ENCODE measurements at regions not wholly inside any gene's neighbourhood (a gene's known extent, or its start where the extent isn't known, plus 50 kb on each side); places are given as distances from the start of the nearest gene placed in this dataset.

DNA sequence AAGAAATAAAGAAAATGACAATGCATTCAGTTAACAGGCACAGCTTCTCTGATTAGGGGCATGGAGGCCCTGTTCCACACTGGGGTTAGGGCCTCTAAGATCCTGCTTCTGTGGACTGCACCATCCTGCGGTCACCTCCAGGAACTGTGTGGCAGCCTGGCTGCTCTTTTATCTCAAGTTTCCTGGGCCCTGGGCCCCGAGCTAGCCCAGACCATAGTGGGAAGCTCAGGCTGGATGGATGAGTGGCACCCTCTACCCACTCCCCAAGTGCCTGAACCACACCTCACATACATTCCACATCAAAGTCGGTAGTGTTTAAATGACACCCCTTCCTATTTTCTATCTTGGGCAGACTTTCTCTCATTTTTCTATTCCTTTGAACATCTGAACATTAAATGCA is 461.5 kb upstream of the MKI67 start:
- H3K27ac ChIP-seq, result no peak overlapping the region
- Mint-ChIP-seq H3K36me3 (no peaks in the 10 kb centered on the region), H3K4me1 (peaks cover 5% of the 10 kb centered on the region), H3K9me3 (no peaks in the 10 kb centered on the region), H3K27me3 (ENCODE audit: insufficient read depth, low read depth) (no peaks in the 10 kb centered on the region), H3K27ac (no peak overlapping the region), H3K4me3 (no peak overlapping the region)
- TF ChIP-seq EZH2phosphoT487 (IDR thresholded peaks at IDR 0.05) (no peak), EZH2 (IDR thresholded peaks at IDR 0.05) (no peak), CTCF (IDR thresholded peaks at IDR 0.05) (no peak)
- H3K36me3 ChIP-seq, result no peaks in the 10 kb centered on the region
- H3K9ac ChIP-seq, result no peak overlapping the region
- no peaks in the 10 kb centered on the region for H3K4me1 ChIP-seq
- H3K9me3 ChIP-seq (ENCODE audit: low read depth), result no peaks in the 10 kb centered on the region
- DNase-seq (ENCODE audit: low spot score), result no peak
- no peaks in the 10 kb centered on the region for H4K20me1 ChIP-seq (ENCODE audit: low read depth)
- H3K4me3 ChIP-seq, result no peak overlapping the region
- H2AFZ ChIP-seq (replicated peaks), result no peak overlapping the region
- no peak overlapping the region for H3K4me2 ChIP-seq
- H3K79me2 ChIP-seq (ENCODE audit: low read depth), result no peaks in the 10 kb centered on the region
- H3K27me3 ChIP-seq, result no peaks in the 10 kb centered on the region
- no peaks in the 10 kb centered on the region for H3F3A ChIP-seq (ENCODE audit: low read depth)

GRCh38 chr10:128588402-128588801 is 462.2 kb upstream of the MKI67 start:
- Histone ChIP-seq H3K4me2 (no peak overlapping the region), H3F3A (ENCODE audit: low read depth) (no peaks in the 10 kb centered on the region), H3K79me2 (ENCODE audit: low read depth) (no peaks in the 10 kb centered on the region), H4K20me1 (ENCODE audit: low read depth) (no peaks in the 10 kb centered on the region), H3K27me3 (no peaks in the 10 kb centered on the region), H3K27ac (no peak overlapping the region), H3K4me1 (no peaks in the 10 kb centered on the region), H3K36me3 (no peaks in the 10 kb centered on the region), H2AFZ (replicated peaks) (no peak overlapping the region), H3K9me3 (ENCODE audit: low read depth) (no peaks in the 10 kb centered on the region), H3K9ac (no peak overlapping the region), H3K4me3 (no peak overlapping the region)
- Mint-ChIP-seq H3K4me1 (peaks cover 5% of the 10 kb centered on the region), H3K9me3 (no peaks in the 10 kb centered on the region), H3K4me3 (no peak overlapping the region), H3K27me3 (ENCODE audit: insufficient read depth, low read depth) (no peaks in the 10 kb centered on the region), H3K27ac (no peak overlapping the region), H3K36me3 (no peaks in the 10 kb centered on the region)
- TF ChIP-seq EZH2phosphoT487 (IDR thresholded peaks at IDR 0.05) (no peak), EZH2 (IDR thresholded peaks at IDR 0.05) (no peak), CTCF (IDR thresholded peaks at IDR 0.05) (no peak)
- DNase-seq (ENCODE audit: low spot score), result no peak

DNA sequence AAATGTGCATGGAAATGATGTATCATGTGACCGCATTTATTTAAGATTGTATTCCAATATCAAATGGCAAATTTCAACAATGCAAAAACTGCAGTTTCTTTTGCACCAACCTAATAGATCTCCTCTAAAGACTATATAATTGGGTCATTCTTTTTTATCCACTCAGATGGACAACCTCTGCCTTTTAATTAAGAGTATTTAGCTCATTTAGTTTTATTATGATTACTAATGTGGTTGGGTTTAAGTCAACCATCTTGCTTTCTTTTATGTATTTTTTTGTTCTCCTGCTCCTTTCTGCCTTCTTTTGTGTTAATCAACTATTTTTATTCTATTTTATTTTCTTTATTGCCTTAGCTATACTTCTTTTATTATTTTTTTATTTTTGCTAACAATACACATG is 468.5 kb upstream of the MKI67 start:
- H3K27ac ChIP-seq, result no peak overlapping the region
- no peak overlapping the region for H3K27ac Mint-ChIP-seq
- H3K4me3 Mint-ChIP-seq, result no peak overlapping the region
- TF ChIP-seq EZH2phosphoT487 (IDR thresholded peaks at IDR 0.05) (no peak), CTCF (IDR thresholded peaks at IDR 0.05) (no peak), EZH2 (IDR thresholded peaks at IDR 0.05) (no peak)
- no peaks in the 10 kb centered on the region for H3K4me1 ChIP-seq
- no peaks in the 10 kb centered on the region for H3K36me3 ChIP-seq
- no peaks in the 10 kb centered on the region for H3F3A ChIP-seq (ENCODE audit: low read depth)
- H4K20me1 ChIP-seq (ENCODE audit: low read depth), result no peaks in the 10 kb centered on the region
- peaks cover 7% of the 10 kb centered on the region for H3K4me1 Mint-ChIP-seq
- H3K27me3 ChIP-seq, result no peaks in the 10 kb centered on the region
- H3K9ac ChIP-seq, result no peak overlapping the region
- no peaks in the 10 kb centered on the region for H3K36me3 Mint-ChIP-seq
- H3K79me2 ChIP-seq (ENCODE audit: low read depth), result no peaks in the 10 kb centered on the region
- H2AFZ ChIP-seq (replicated peaks), result no peak overlapping the region
- H3K4me3 ChIP-seq, result no peak overlapping the region
- H3K9me3 ChIP-seq (ENCODE audit: low read depth), result no peaks in the 10 kb centered on the region
- DNase-seq (ENCODE audit: low spot score), result no peak
- H3K27me3 Mint-ChIP-seq (ENCODE audit: insufficient read depth, low read depth), result peaks cover 2% of the 10 kb centered on the region
- H3K4me2 ChIP-seq, result no peak overlapping the region
- peaks cover 2% of the 10 kb centered on the region for H3K9me3 Mint-ChIP-seq

- no peak overlapping the region for H3K4me3 ChIP-seq
- H3K9me3 Mint-ChIP-seq, result peaks cover 2% of the 10 kb centered on the region
- no peaks in the 10 kb centered on the region for H4K20me1 ChIP-seq (ENCODE audit: low read depth)
- no peak overlapping the region for H3K4me3 Mint-ChIP-seq
- H3K27me3 ChIP-seq, result no peaks in the 10 kb centered on the region
- no peaks in the 10 kb centered on the region for H3K36me3 Mint-ChIP-seq
- H3K27me3 Mint-ChIP-seq (ENCODE audit: insufficient read depth, low read depth), result peaks cover 2% of the 10 kb centered on the region
- DNase-seq (ENCODE audit: low spot score), result no peak
- no peaks in the 10 kb centered on the region for H3F3A ChIP-seq (ENCODE audit: low read depth)
- no peaks in the 10 kb centered on the region for H3K79me2 ChIP-seq (ENCODE audit: low read depth)
- no peak overlapping the region for H2AFZ ChIP-seq (replicated peaks)
- no peaks in the 10 kb centered on the region for H3K36me3 ChIP-seq
- no peak overlapping the region for H3K9ac ChIP-seq
- H3K9me3 ChIP-seq (ENCODE audit: low read depth), result no peaks in the 10 kb centered on the region
- no peaks in the 10 kb centered on the region for H3K4me1 ChIP-seq
- TF ChIP-seq EZH2 (IDR thresholded peaks at IDR 0.05) (no peak), EZH2phosphoT487 (IDR thresholded peaks at IDR 0.05) (no peak), CTCF (IDR thresholded peaks at IDR 0.05) (no peak)
- H3K27ac Mint-ChIP-seq, result no peak overlapping the region
- peaks cover 6% of the 10 kb centered on the region for H3K4me1 Mint-ChIP-seq
- no peak overlapping the region for H3K27ac ChIP-seq
- no peak overlapping the region for H3K4me2 ChIP-seq
Observed at GRCh38 chr10:128596906-128597305, 470.7 kb upstream of the MKI67 start.
